GM12878 (cell line): ENCODE measurements at regions not wholly inside any gene's neighbourhood (a gene's known extent, or its start where the extent isn't known, plus 50 kb on each side); places are given as distances from the start of the nearest gene placed in this dataset.

Experiments used
- EZH2 ChIP-seq: IDR thresholded peaks from 2 replicates; pipeline ENCODE4 v1.6.1; 2012; ENCODE audit warnings: low read depth, mild to moderate bottlenecking, control low read depth, inconsistent platforms, low read length, borderline replicate concordance; ENCODE audit not compliant: control insufficient read depth
- MAX ChIP-seq: IDR thresholded peaks from 2 replicates; pipeline ENCODE4 v1.6.1; 2012; ENCODE audit warnings: low read depth, low read length, improper control_type of control experiment
- NFYB ChIP-seq: IDR thresholded peaks from 2 replicates; pipeline ENCODE4 v1.6.1; 2011; ENCODE audit warnings: low read depth, mild to moderate bottlenecking, low read length, improper control_type of control experiment, moderate library complexity; ENCODE audit not compliant: insufficient read depth
- POLR2A ChIP-seq: IDR thresholded peaks from 2 replicates; pipeline ENCODE4 v1.6.1; 2011; ENCODE audit warnings: low read depth, mild to moderate bottlenecking, low read length
- RAD51 ChIP-seq: fragments of 450-650 bp; IDR thresholded peaks from 2 replicates; pipeline ENCODE4 v1.6.1; 2016; ENCODE audit warnings: moderate library complexity, mild to moderate bottlenecking, inconsistent platforms
- SP1 ChIP-seq: IDR thresholded peaks from one replicate; pipeline ENCODE4 v1.6.1; 2011; ENCODE audit warnings: low read depth, low read length
- TAF1 ChIP-seq: IDR thresholded peaks from 2 replicates; pipeline ENCODE4 v1.6.1; 2011; ENCODE audit warnings: mild to moderate bottlenecking, low read depth, low read length, borderline replicate concordance
- ZBTB40 ChIP-seq: fragments of 450-650 bp; IDR thresholded peaks from 2 replicates; pipeline ENCODE4 v1.6.1; 2016; ENCODE audit warnings: mild to moderate bottlenecking, moderate library complexity, borderline replicate concordance
- TF ChIP-seq, protein P1 (sequence below), 3 experiments: IDR thresholded peaks in 2 of 3; conservative IDR thresholded peaks in 1 of 3; 2 replicates each; pipeline ENCODE4 v1.5.1; 2011; ENCODE audit warnings: low read depth in 3 of 3, low read length in 3 of 3, mild to moderate bottlenecking in 3 of 3, control low read depth in 2 of 3, moderate library complexity in 2 of 3, inconsistent platforms in 1 of 3, mixed read lengths in 1 of 3; ENCODE audit not compliant: control insufficient read depth in 2 of 3, insufficient read depth in 1 of 3; ENCODE audit errors: extremely low read depth in 1 of 3

GRCh38 chr22:48504519-48505140 is 1323.0 kb downstream of the BRD1 start:
- TF ChIP-seq POLR2A, result no peak
- TF ChIP-seq, protein P1, sequence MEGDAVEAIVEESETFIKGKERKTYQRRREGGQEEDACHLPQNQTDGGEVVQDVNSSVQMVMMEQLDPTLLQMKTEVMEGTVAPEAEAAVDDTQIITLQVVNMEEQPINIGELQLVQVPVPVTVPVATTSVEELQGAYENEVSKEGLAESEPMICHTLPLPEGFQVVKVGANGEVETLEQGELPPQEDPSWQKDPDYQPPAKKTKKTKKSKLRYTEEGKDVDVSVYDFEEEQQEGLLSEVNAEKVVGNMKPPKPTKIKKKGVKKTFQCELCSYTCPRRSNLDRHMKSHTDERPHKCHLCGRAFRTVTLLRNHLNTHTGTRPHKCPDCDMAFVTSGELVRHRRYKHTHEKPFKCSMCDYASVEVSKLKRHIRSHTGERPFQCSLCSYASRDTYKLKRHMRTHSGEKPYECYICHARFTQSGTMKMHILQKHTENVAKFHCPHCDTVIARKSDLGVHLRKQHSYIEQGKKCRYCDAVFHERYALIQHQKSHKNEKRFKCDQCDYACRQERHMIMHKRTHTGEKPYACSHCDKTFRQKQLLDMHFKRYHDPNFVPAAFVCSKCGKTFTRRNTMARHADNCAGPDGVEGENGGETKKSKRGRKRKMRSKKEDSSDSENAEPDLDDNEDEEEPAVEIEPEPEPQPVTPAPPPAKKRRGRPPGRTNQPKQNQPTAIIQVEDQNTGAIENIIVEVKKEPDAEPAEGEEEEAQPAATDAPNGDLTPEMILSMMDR (IDR thresholded peaks at IDR 0.05 in 2 of 3, conservative IDR thresholded peaks at IDR 0.05 in 1 of 3; ENCODE audit: control insufficient read depth in 2 of 3, extremely low read depth in 1 of 3, insufficient read depth in 1 of 3, low read depth in 3 of 3, low read length in 3 of 3), result no peak
- TF ChIP-seq MAX, result no peak
- no peak for TF ChIP-seq RAD51
- no peak for TF ChIP-seq ZBTB40
- TF ChIP-seq EZH2, result no peak
- no peak for TF ChIP-seq TAF1
- no peak for TF ChIP-seq NFYB
- TF ChIP-seq SP1, result no peak
